ENCODE measurements at regions not wholly inside any gene's neighbourhood (a gene's known extent, or its start where the extent isn't known, plus 50 kb on each side); places are given as distances from the start of the nearest gene placed in this dataset.

DNA sequence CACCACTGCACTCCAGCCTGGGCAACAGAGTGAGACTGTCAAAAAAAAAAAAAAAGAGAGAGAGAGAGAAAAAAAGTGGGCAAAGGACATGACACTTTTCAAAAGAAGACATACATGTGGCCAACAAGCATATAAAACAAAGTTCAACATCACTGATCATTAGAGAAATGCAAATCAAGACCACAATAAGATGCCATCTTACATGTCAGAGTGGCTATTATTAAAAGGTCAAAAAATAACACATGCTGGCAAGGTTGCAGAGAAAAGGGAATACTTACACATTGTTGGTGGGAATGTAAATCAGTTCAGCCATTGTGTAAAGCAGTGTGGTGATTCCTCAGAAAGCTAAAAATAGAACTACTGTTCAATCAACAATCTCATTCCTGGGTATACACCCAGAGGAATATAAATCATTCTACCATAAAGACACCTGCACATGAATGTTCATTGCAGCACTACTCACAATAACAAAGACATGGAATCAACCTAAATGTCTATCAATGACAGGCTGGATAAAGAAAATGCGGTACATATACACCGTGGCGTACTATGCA, 94.9 kb upstream of the TRIM2 start:
- Histone ChIP-seq H3K27ac (ENCODE audit: low read depth, low read length, poor library complexity, severe bottlenecking) (no peak overlapping the region), H3K4me1 (ENCODE audit: insufficient read depth, low read length, poor library complexity, severe bottlenecking) (peaks cover 3% of the 10 kb centered on the region), H3K79me2 (ENCODE audit: insufficient read depth, low read depth, low read length) (no peaks in the 10 kb centered on the region), H3K9me2 (ENCODE audit: insufficient read depth, low read length) (no peaks in the 10 kb centered on the region), H2AFZ (ENCODE audit: low read length) (no peak overlapping the region), H3K4me3 (ENCODE audit: low read depth, low read length, poor library complexity, severe bottlenecking) (no peak overlapping the region), H3K9me3 (ENCODE audit: low read length) (no peaks in the 10 kb centered on the region), H4K20me1 (ENCODE audit: insufficient read depth, low read length) (no peaks in the 10 kb centered on the region), H3K36me3 (ENCODE audit: insufficient read depth, low read length) (no peaks in the 10 kb centered on the region), H3K4me2 (ENCODE audit: low read length) (no peak overlapping the region)
- CTCF ChIA-PET (ENCODE audit: unreplicated experiment), result interaction anchor here (0.6 kb wide), 1 partner anchor 475 kb away, joined by 3 read pairs; no protein-coding TSS in a partner anchor
- intact Hi-C loops (cut with micrococcal nuclease; ENCODE audit: unreplicated experiment), result no loop called here
- POLR2A ChIA-PET, result interaction anchor here (0.8 to 1.2 kb wide), 2 partner anchors 20 to 49 kb away, joined by 3 to 4 read pairs; no protein-coding TSS in a partner anchor
- DNase-seq (ENCODE audit: low spot score), result no peak
- no TSS peak for BruUV-seq (replicated peaks)
- TF ChIP-seq EZH2phosphoT487 (IDR thresholded peaks at IDR 0.05; ENCODE audit: borderline replicate concordance, low read depth, low read length), result no peak
- TF ChIP-seq, protein P1, sequence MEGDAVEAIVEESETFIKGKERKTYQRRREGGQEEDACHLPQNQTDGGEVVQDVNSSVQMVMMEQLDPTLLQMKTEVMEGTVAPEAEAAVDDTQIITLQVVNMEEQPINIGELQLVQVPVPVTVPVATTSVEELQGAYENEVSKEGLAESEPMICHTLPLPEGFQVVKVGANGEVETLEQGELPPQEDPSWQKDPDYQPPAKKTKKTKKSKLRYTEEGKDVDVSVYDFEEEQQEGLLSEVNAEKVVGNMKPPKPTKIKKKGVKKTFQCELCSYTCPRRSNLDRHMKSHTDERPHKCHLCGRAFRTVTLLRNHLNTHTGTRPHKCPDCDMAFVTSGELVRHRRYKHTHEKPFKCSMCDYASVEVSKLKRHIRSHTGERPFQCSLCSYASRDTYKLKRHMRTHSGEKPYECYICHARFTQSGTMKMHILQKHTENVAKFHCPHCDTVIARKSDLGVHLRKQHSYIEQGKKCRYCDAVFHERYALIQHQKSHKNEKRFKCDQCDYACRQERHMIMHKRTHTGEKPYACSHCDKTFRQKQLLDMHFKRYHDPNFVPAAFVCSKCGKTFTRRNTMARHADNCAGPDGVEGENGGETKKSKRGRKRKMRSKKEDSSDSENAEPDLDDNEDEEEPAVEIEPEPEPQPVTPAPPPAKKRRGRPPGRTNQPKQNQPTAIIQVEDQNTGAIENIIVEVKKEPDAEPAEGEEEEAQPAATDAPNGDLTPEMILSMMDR (conservative IDR thresholded peaks at IDR 0.05; ENCODE audit: low read length), result no peak

DNA sequence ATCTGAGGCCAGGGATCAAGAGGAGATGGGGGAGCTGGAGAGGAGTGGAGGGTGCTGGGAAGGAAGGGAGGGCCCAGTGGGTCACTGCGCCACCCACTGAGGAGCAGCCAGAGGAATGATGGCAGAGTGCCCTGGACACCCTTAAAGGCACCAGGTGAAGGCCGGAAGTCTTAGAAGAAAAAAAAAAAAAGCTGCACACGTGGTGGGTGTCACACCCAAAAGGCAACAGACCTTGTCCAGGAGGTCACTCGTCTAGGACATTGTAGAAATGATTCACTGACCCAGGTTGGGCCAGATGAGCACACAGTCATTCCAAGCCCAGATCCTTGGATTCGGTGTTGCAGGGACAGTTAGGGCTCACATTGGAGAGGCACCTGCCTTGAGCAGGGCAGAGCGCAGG, 93.5 kb upstream of the TRIM2 start:
- ChIA-PET POLR2A (interaction anchor here (0.6 to 1.2 kb wide), 2 partner anchors 22 to 84 kb away, joined by 3 read pairs; no protein-coding TSS in a partner anchor), CTCF (ENCODE audit: unreplicated experiment) (interaction anchor here (0.5 kb wide), 1 partner anchor 27 kb away, joined by 3 read pairs; no protein-coding TSS in a partner anchor)
- TF ChIP-seq, protein P1 (conservative IDR thresholded peaks at IDR 0.05; ENCODE audit: low read length), result no peak
- no peak for TF ChIP-seq EZH2phosphoT487 (IDR thresholded peaks at IDR 0.05; ENCODE audit: borderline replicate concordance, low read depth, low read length)
- DNase-seq (ENCODE audit: low spot score), result no peak
- H2AFZ ChIP-seq (ENCODE audit: low read length), result no peak overlapping the region
- H3K36me3 ChIP-seq (ENCODE audit: insufficient read depth, low read length), result no peaks in the 10 kb centered on the region
- H3K9me3 ChIP-seq (ENCODE audit: low read length), result no peaks in the 10 kb centered on the region
- BruUV-seq (replicated peaks), result no TSS peak
- H3K4me2 ChIP-seq (ENCODE audit: low read length), result no peak overlapping the region
- H3K79me2 ChIP-seq (ENCODE audit: insufficient read depth, low read depth, low read length), result no peaks in the 10 kb centered on the region
- no peak overlapping the region for H3K4me3 ChIP-seq (ENCODE audit: low read depth, low read length, poor library complexity, severe bottlenecking)
- intact Hi-C loops (cut with micrococcal nuclease; ENCODE audit: unreplicated experiment), result no loop called here
- no peak overlapping the region for H3K27ac ChIP-seq (ENCODE audit: low read depth, low read length, poor library complexity, severe bottlenecking)
- peaks cover 9% of the 10 kb centered on the region for H3K4me1 ChIP-seq (ENCODE audit: insufficient read depth, low read length, poor library complexity, severe bottlenecking)
- H4K20me1 ChIP-seq (ENCODE audit: insufficient read depth, low read length), result no peaks in the 10 kb centered on the region
- H3K9me2 ChIP-seq (ENCODE audit: insufficient read depth, low read length), result no peaks in the 10 kb centered on the region

- TF ChIP-seq, protein P1 (conservative IDR thresholded peaks at IDR 0.05; ENCODE audit: low read length), result no peak
- TF ChIP-seq EZH2phosphoT487 (IDR thresholded peaks at IDR 0.05; ENCODE audit: borderline replicate concordance, low read depth, low read length), result no peak
- no TSS peak for BruUV-seq (replicated peaks)
- Histone ChIP-seq H3K79me2 (ENCODE audit: insufficient read depth, low read depth, low read length) (no peaks in the 10 kb centered on the region), H2AFZ (ENCODE audit: low read length) (no peak overlapping the region), H3K9me3 (ENCODE audit: low read length) (no peaks in the 10 kb centered on the region), H3K4me2 (ENCODE audit: low read length) (no peak overlapping the region), H3K27ac (ENCODE audit: low read depth, low read length, poor library complexity, severe bottlenecking) (no peak overlapping the region), H3K9me2 (ENCODE audit: insufficient read depth, low read length) (no peaks in the 10 kb centered on the region), H3K4me3 (ENCODE audit: low read depth, low read length, poor library complexity, severe bottlenecking) (no peak overlapping the region), H3K4me1 (ENCODE audit: insufficient read depth, low read length, poor library complexity, severe bottlenecking) (peaks cover 17% of the 10 kb centered on the region), H4K20me1 (ENCODE audit: insufficient read depth, low read length) (no peaks in the 10 kb centered on the region), H3K36me3 (ENCODE audit: insufficient read depth, low read length) (no peaks in the 10 kb centered on the region)
- no peak for DNase-seq (ENCODE audit: low spot score)
- CTCF ChIA-PET (ENCODE audit: unreplicated experiment), result interaction anchor here (0.5 kb wide), 1 partner anchor 28 kb away, joined by 3 read pairs; no protein-coding TSS in a partner anchor
- POLR2A ChIA-PET, result interaction anchor here (0.6 to 1.2 kb wide), 5 partner anchors 12 to 167 kb away, joined by 3 to 4 read pairs (median 3); no protein-coding TSS in a partner anchor
- intact Hi-C loops (cut with micrococcal nuclease; ENCODE audit: unreplicated experiment), result no loop called here
Observed at GRCh38 chr4:153111426-153112040, 92.7 kb upstream of the TRIM2 start.

All from OCI-LY7 (cell line).